Ovary (tissue), 7 donors: ENCODE measurements at regions not wholly inside any gene's neighbourhood (a gene's known extent, or its start where the extent isn't known, plus 50 kb on each side); places are given as distances from the start of the nearest gene placed in this dataset.

Experiments
- DNase-seq, 5 donors: peaks; one replicate each; pipeline ENCODE4 v3.0.0-alpha.2; 2019 to 2020
- H3K27ac ChIP-seq, 2 donors: fragments of 200-600 bp; one replicate each; pipeline versions ENCODE4 v1.5.1 to v1.8.0; 2019 to 2022
- H3K27me3 ChIP-seq: fragments of 200-600 bp; one replicate; pipeline ENCODE4 v1.8.0; 2022
- H3K36me3 ChIP-seq: fragments of 200-600 bp; sonication (generic); one replicate; pipeline ENCODE4 v1.5.1; 2019
- H3K4me1 ChIP-seq: one replicate; pipeline ENCODE4 v1.8.1; 2013; ENCODE audit warnings: mild to moderate bottlenecking, moderate library complexity; ENCODE audit not compliant: insufficient read depth
- H3K4me3 ChIP-seq: fragments of 200-600 bp; sonication (generic); one replicate; pipeline ENCODE4 v1.5.1; 2017
- H3K9me3 ChIP-seq, 2 donors: fragments of 200-600 bp in 1 of 2; sonication (generic) in 1 of 2; one replicate each; pipeline versions ENCODE4 v1.5.1 to v1.8.1; 2013 to 2019; ENCODE audit warnings: mild to moderate bottlenecking in 1 of 2, moderate library complexity in 1 of 2
- CTCF ChIP-seq, 3 donors: fragments of 450-650 bp in 2 of 3; fragments of 200-600 bp in 1 of 3; IDR thresholded peaks; one replicate each; pipeline versions ENCODE4 v1.5.1 to v1.8.0; 2016 to 2022; ENCODE audit warnings: antibody characterized with exemption in 3 of 3, mild to moderate bottlenecking in 1 of 3
- EP300 ChIP-seq: sonication (generic); formaldehyde crosslinking; IDR thresholded peaks from one replicate; pipeline ENCODE4 v1.6.1; 2017; ENCODE audit warnings: antibody characterized with exemption
- POLR2A ChIP-seq: fragments of 450-650 bp; IDR thresholded peaks from one replicate; pipeline ENCODE4 v1.6.1; 2017; ENCODE audit warnings: antibody characterized with exemption, mild to moderate bottlenecking, moderate library complexity
- WGBS, 3 donors: extraction: QIAGEN DNeasy Blood & Tissue Kit in 1 of 3; methylation state at CpG; one replicate each; pipeline versions ENCODE4 v1.1.5 to v1.1.7; 2013 to 2017; 5-methylcytosine and 5-hydroxymethylcytosine counted together
- intact Hi-C, 4 donors: fragments of 100-400 bp; cut with DNase I; formaldehyde crosslinking; loops; one replicate each; pipeline versions ENCODE4 v1.11.0 to v1.15.1; 2022 to 2023
- donor health status: DM: no; HTN: no; CAD: no; lungs with moderate emphysema.
- donor health status: DM: no; HTN: no; CAD: no.
- donor health status: Bipolar disorder and iron deficiency.
- donor health status: DM: no; HTN: no; CAD: no.
- donor health status: DM: yes; HTN: yes; CAD: no.

- TF ChIP-seq POLR2A (no peak), EP300 (no peak), CTCF (IDR thresholded peaks at IDR 0.05) (no peak)
- WGBS, 3 donors: 94 to 99% (median 98%) methylated on average over 3 of the region's 3 CpGs
Measured at GRCh38 chr10:124204726-124205125, 111.3 kb upstream of the CHST15 start.

GRCh38 chr10:124200011-124200410 is 106.6 kb upstream of the CHST15 start:
- Histone ChIP-seq H3K27me3 (no peaks in the 10 kb centered on the region), H3K36me3 (no peaks in the 10 kb centered on the region), H3K4me1 (peaks cover 3% of the 10 kb centered on the region), H3K4me3 (no peak overlapping the region), H3K27ac (no peak overlapping the region), H3K9me3 (no peaks in the 10 kb centered on the region)
- 84 to 94% (median 85%) methylated on average over 4 of the region's 4 CpGs for WGBS, 3 donors
- no peak for DNase-seq
- intact Hi-C loops: no loop called here
- TF ChIP-seq POLR2A (no peak), EP300 (no peak), CTCF (IDR thresholded peaks at IDR 0.05) (no peak)

More at GRCh38 chr10:124204726-124205125, 111.3 kb upstream of the CHST15 start:
- H3K36me3 ChIP-seq: no peaks in the 10 kb centered on the region
- no peaks in the 10 kb centered on the region for H3K9me3 ChIP-seq
- no peak overlapping the region for H3K4me3 ChIP-seq
- no peaks in the 10 kb centered on the region for H3K4me1 ChIP-seq
- H3K27ac ChIP-seq: no peak overlapping the region
- no peak for DNase-seq
- H3K27me3 ChIP-seq: no peaks in the 10 kb centered on the region
- intact Hi-C loops: no loop called here

DNA sequence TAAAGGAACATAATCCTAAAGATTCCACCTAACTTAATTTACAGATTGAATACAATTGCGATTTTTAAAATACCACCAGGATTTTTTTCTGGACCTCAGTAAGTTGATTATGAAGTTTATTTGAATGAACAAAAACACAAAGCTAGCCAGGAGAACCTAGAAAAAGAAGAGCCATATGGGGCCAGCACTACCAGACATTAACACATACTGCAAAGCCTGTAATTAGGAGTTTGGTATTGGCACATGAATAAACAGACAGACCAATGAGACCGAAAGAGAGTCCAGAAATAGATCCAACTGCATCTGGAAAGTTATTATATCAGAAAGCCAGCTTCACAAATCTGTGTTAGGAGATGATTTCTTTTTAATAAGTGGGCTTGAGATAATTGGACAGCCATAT is 105.5 kb upstream of the CHST15 start:
- H3K4me1 ChIP-seq: peaks cover 3% of the 10 kb centered on the region
- DNase-seq: no peak
- no peaks in the 10 kb centered on the region for H3K9me3 ChIP-seq
- intact Hi-C loops: no loop called here
- H3K27ac ChIP-seq: no peak overlapping the region
- no peaks in the 10 kb centered on the region for H3K36me3 ChIP-seq
- H3K4me3 ChIP-seq: no peak overlapping the region
- H3K27me3 ChIP-seq: no peaks in the 10 kb centered on the region
- TF ChIP-seq CTCF (IDR thresholded peaks at IDR 0.05): no peak
- 70 to 80% (median 74%) methylated on average over 2 of the region's 2 CpGs for WGBS, 3 donors

GRCh38 chr10:124198125-124198501 is 104.7 kb upstream of the CHST15 start:
- no peak overlapping the region for H3K27ac ChIP-seq
- no peaks in the 10 kb centered on the region for H3K36me3 ChIP-seq
- WGBS, 3 donors: 80 to 83% (median 83%) methylated on average over 5 of the region's 5 CpGs
- no peaks in the 10 kb centered on the region for H3K27me3 ChIP-seq
- intact Hi-C loops: no loop called here
- TF ChIP-seq CTCF (IDR thresholded peaks at IDR 0.05) (no peak), POLR2A (no peak), EP300 (no peak)
- no peak overlapping the region for H3K4me3 ChIP-seq
- no peaks in the 10 kb centered on the region for H3K9me3 ChIP-seq
- peaks cover 3% of the 10 kb centered on the region for H3K4me1 ChIP-seq
- DNase-seq: no peak
